ENCODE measurements at regions not wholly inside any gene's neighbourhood (a gene's known extent, or its start where the extent isn't known, plus 50 kb on each side); places are given as distances from the start of the nearest gene placed in this dataset.

- H3K4me3 ChIP-seq (ENCODE audit: low read depth, low read length) = no peak overlapping the region
- TF ChIP-seq CTCF (IDR thresholded peaks at IDR 0.05; ENCODE audit: low read depth, low read length) = no peak
- in situ Hi-C loops (cut with HindIII; ENCODE audit: low sequenced_read_pairs) = loop anchor here (25.0 kb wide), 1 partner anchor 180 kb away; no protein-coding TSS in a partner anchor
Measured at GRCh38 chr3:70531838-70532489, 219.5 kb upstream of the MDFIC2 start.

GRCh38 chr3:70531063-70531657 is 218.7 kb upstream of the MDFIC2 start:
- DNase-seq (ENCODE audit: low read depth, low spot score) = peak; percentile 58
- in situ Hi-C loops (cut with HindIII; ENCODE audit: low sequenced_read_pairs) = loop anchor here (25.0 kb wide), 1 partner anchor 181 kb away; no protein-coding TSS in a partner anchor
- peak; percentile 55 for TF ChIP-seq CTCF (IDR thresholded peaks at IDR 0.05; ENCODE audit: low read depth, low read length)
- H3K4me3 ChIP-seq (ENCODE audit: low read depth, low read length) = no peak overlapping the region

More at GRCh38 chr3:70531838-70532489, 219.5 kb upstream of the MDFIC2 start:
- no peak for DNase-seq (ENCODE audit: low read depth, low spot score)

GRCh38 chr3:70530626-70531025 is 218.2 kb upstream of the MDFIC2 start:
- no peak overlapping the region for H3K4me3 ChIP-seq (ENCODE audit: low read depth, low read length)
- no peak for DNase-seq (ENCODE audit: low read depth, low spot score)
- TF ChIP-seq CTCF (IDR thresholded peaks at IDR 0.05; ENCODE audit: low read depth, low read length) = no peak
- in situ Hi-C loops (cut with HindIII; ENCODE audit: low sequenced_read_pairs) = loop anchor here (25.0 kb wide), 1 partner anchor 182 kb away; no protein-coding TSS in a partner anchor

GRCh38 chr3:70527026-70527425 is 214.6 kb upstream of the MDFIC2 start:
- no peak for DNase-seq (ENCODE audit: low read depth, low spot score)
- H3K4me3 ChIP-seq (ENCODE audit: low read depth, low read length) = no peak overlapping the region
- TF ChIP-seq CTCF (IDR thresholded peaks at IDR 0.05; ENCODE audit: low read depth, low read length) = no peak
- in situ Hi-C loops (cut with HindIII; ENCODE audit: low sequenced_read_pairs) = loop anchor here (25.0 kb wide), 1 partner anchor 185 kb away; no protein-coding TSS in a partner anchor

GRCh38 chr3:70519913-70520659 is 207.6 kb upstream of the MDFIC2 start:
- H3K4me3 ChIP-seq (ENCODE audit: low read depth, low read length) = no peak overlapping the region
- no peak for TF ChIP-seq CTCF (IDR thresholded peaks at IDR 0.05; ENCODE audit: low read depth, low read length)
- DNase-seq (ENCODE audit: low read depth, low spot score) = peak; percentile 64
- in situ Hi-C loops (cut with HindIII; ENCODE audit: low sequenced_read_pairs) = no loop called here

GRCh38 chr3:70519026-70519425 is 206.6 kb upstream of the MDFIC2 start:
- no peak for DNase-seq (ENCODE audit: low read depth, low spot score)
- no peak overlapping the region for H3K4me3 ChIP-seq (ENCODE audit: low read depth, low read length)
- TF ChIP-seq CTCF (IDR thresholded peaks at IDR 0.05; ENCODE audit: low read depth, low read length) = no peak
- in situ Hi-C loops (cut with HindIII; ENCODE audit: low sequenced_read_pairs) = no loop called here

Data from astrocyte of the spinal cord (primary cell).